RWPE2 (cell line): ENCODE measurements at regions not wholly inside any gene's neighbourhood (a gene's known extent, or its start where the extent isn't known, plus 50 kb on each side); places are given as distances from the start of the nearest gene placed in this dataset.
A peak's percentile ranks its signal among the peaks of the same experiment; 100 is the strongest.

Experiments
- ATAC-seq: fragments of 200-7000 bp; cut with Tn5 transposase; 3 replicates; pipeline ENCODE4 v1.9.1; 2021; ENCODE audit warnings: low read depth
- DNase-seq: peaks from one replicate; pipeline ENCODE4 v3.0.0-alpha.2; 2020; ENCODE audit warnings: low spot score
- H3K27ac ChIP-seq: fragments of 450-650 bp; 2 replicates; pipeline ENCODE4 v1.5.1; 2017; ENCODE audit warnings: mild to moderate bottlenecking; ENCODE audit not compliant: poor library complexity, severe bottlenecking
- H3K27me3 ChIP-seq: fragments of 250-450 bp; sonication (Bioruptor Pico); 2 replicates; pipeline ENCODE4 v1.5.1; 2021; ENCODE audit warnings: mild to moderate bottlenecking, moderate library complexity; ENCODE audit not compliant: insufficient read depth, poor library complexity, severe bottlenecking
- H3K36me3 ChIP-seq: fragments of 250-450 bp; sonication (Bioruptor Pico); 2 replicates; pipeline ENCODE4 v1.5.1; 2020; ENCODE audit warnings: low read depth, mild to moderate bottlenecking, moderate library complexity
- H3K4me1 ChIP-seq: fragments of 250-450 bp; sonication (Bioruptor Pico); 2 replicates; pipeline ENCODE4 v1.5.1; 2021; ENCODE audit warnings: mild to moderate bottlenecking, moderate library complexity; ENCODE audit not compliant: insufficient read depth, poor library complexity, severe bottlenecking
- H3K4me3 ChIP-seq: fragments of 250-450 bp; sonication (Bioruptor Pico); 2 replicates; pipeline ENCODE4 v1.5.1; 2021; ENCODE audit warnings: mild to moderate bottlenecking, moderate library complexity; ENCODE audit not compliant: severe bottlenecking
- H3K9me3 ChIP-seq: fragments of 250-450 bp; sonication (Bioruptor Pico); 2 replicates; pipeline ENCODE4 v1.5.1; 2021; ENCODE audit warnings: mild to moderate bottlenecking, moderate library complexity; ENCODE audit not compliant: severe bottlenecking
- CTCF ChIP-seq: fragments of 450-650 bp; IDR thresholded peaks from one replicate; pipeline ENCODE4 v1.5.1; 2017; ENCODE audit warnings: mild to moderate bottlenecking, moderate library complexity; ENCODE audit not compliant: poor library complexity, severe bottlenecking

- no peak for TF ChIP-seq CTCF
- H3K4me1 ChIP-seq = no peaks in the 10 kb centered on the region
- DNase-seq = no peak
- H3K27me3 ChIP-seq = no peaks in the 10 kb centered on the region
- H3K27ac ChIP-seq = peak overlapping the region; percentile 7
- H3K9me3 ChIP-seq = no peaks in the 10 kb centered on the region
- peak overlapping the region; percentile 52 for H3K4me3 ChIP-seq
- ATAC-seq = peak; percentile 19; the same call in 1 of the 3 replicates
- no peaks in the 10 kb centered on the region for H3K36me3 ChIP-seq
Observed at GRCh38 chr12:100717733-100718067, 76.9 kb upstream of the ANO4 start.

GRCh38 chr12:100718187-100718586 is 76.4 kb upstream of the ANO4 start:
- ATAC-seq (peak; percentile 32), DNase-seq (no peak)
- Histone ChIP-seq H3K4me1 (no peaks in the 10 kb centered on the region), H3K36me3 (no peaks in the 10 kb centered on the region), H3K27ac (peak overlapping the region; percentile 7), H3K4me3 (no peak overlapping the region), H3K9me3 (no peaks in the 10 kb centered on the region), H3K27me3 (no peaks in the 10 kb centered on the region)
- no peak for TF ChIP-seq CTCF

- no peaks in the 10 kb centered on the region for H3K4me1 ChIP-seq
- TF ChIP-seq CTCF = no peak
Observed at GRCh38 chr12:100720016-100720654, 74.4 kb upstream of the ANO4 start.

GRCh38 chr12:100721169-100721568 is 73.4 kb upstream of the ANO4 start:
- Histone ChIP-seq H3K27me3 (no peaks in the 10 kb centered on the region), H3K4me3 (no peak overlapping the region), H3K4me1 (no peaks in the 10 kb centered on the region), H3K27ac (no peak overlapping the region), H3K36me3 (no peaks in the 10 kb centered on the region), H3K9me3 (no peaks in the 10 kb centered on the region)
- no peak for DNase-seq
- no peak for TF ChIP-seq CTCF
- no peak for ATAC-seq

More at GRCh38 chr12:100720016-100720654, 74.4 kb upstream of the ANO4 start:
- ATAC-seq (no peak), DNase-seq (no peak)
- H3K9me3 ChIP-seq = no peaks in the 10 kb centered on the region
- no peak overlapping the region for H3K27ac ChIP-seq
- no peaks in the 10 kb centered on the region for H3K36me3 ChIP-seq
- H3K27me3 ChIP-seq = no peaks in the 10 kb centered on the region
- H3K4me3 ChIP-seq = no peak overlapping the region

GRCh38 chr12:100724071-100724470 is 70.5 kb upstream of the ANO4 start:
- Histone ChIP-seq H3K4me1 (no peaks in the 10 kb centered on the region), H3K27ac (no peak overlapping the region), H3K27me3 (no peaks in the 10 kb centered on the region), H3K4me3 (no peak overlapping the region), H3K36me3 (no peaks in the 10 kb centered on the region), H3K9me3 (no peaks in the 10 kb centered on the region)
- ATAC-seq (no peak), DNase-seq (no peak)
- no peak for TF ChIP-seq CTCF
